Tibial nerve (tissue), 4 donors: ENCODE measurements at regions not wholly inside any gene's neighbourhood (a gene's known extent, or its start where the extent isn't known, plus 50 kb on each side); places are given as distances from the start of the nearest gene placed in this dataset.

ENCODE experiments used
- DNase-seq, 2 donors: peaks; one replicate each; pipeline ENCODE4 v3.0.0-alpha.2; 2019; ENCODE audit warnings: low spot score in 2 of 2
- H3K27ac ChIP-seq, 4 donors: fragments of 200-600 bp; sonication (generic) in 3 of 4; one replicate each; pipeline ENCODE4 v1.5.1; 2017 to 2019; ENCODE audit warnings: mild to moderate bottlenecking in 1 of 4
- H3K27me3 ChIP-seq, 2 donors: fragments of 200-600 bp; sonication (generic) in 1 of 2; one replicate each; pipeline versions ENCODE4 v1.5.1 to v1.6.0; 2017 to 2019
- H3K36me3 ChIP-seq, 3 donors: fragments of 200-600 bp; sonication (generic); one replicate each; pipeline ENCODE4 v1.5.1; 2018 to 2019
- H3K4me1 ChIP-seq, 4 donors: fragments of 200-600 bp; sonication (generic) in 3 of 4; one replicate each; pipeline ENCODE4 v1.5.1; 2017 to 2019
- H3K4me3 ChIP-seq, 4 donors: fragments of 200-600 bp; sonication (generic) in 3 of 4; one replicate each; pipeline ENCODE4 v1.5.1; 2017 to 2019; ENCODE audit warnings: mild to moderate bottlenecking in 1 of 4, moderate library complexity in 1 of 4
- H3K9me3 ChIP-seq, 4 donors: fragments of 200-600 bp; sonication (generic) in 3 of 4; one replicate each; pipeline ENCODE4 v1.5.1; 2017 to 2019
- EP300 ChIP-seq, 2 donors: sonication (generic); formaldehyde crosslinking; IDR thresholded peaks; one replicate each; pipeline ENCODE4 v1.6.1; 2017; ENCODE audit warnings: antibody characterized with exemption in 2 of 2, mild to moderate bottlenecking in 1 of 2
- POLR2A ChIP-seq, 2 donors: fragments of 450-650 bp; IDR thresholded peaks; one replicate each; pipeline ENCODE4 v1.6.1; 2017; ENCODE audit warnings: antibody characterized with exemption in 2 of 2, mild to moderate bottlenecking in 2 of 2, moderate library complexity in 2 of 2
- WGBS, 2 donors: methylation state at CpG; one replicate each; pipeline ENCODE4 v1.1.5; 2018; 5-methylcytosine and 5-hydroxymethylcytosine counted together
- TF ChIP-seq, protein P1 (sequence below), 5 experiments: fragments of 200-600 bp in 3 of 5; fragments of 450-650 bp in 2 of 5; sonication (generic) in 3 of 5; IDR thresholded peaks; one replicate each; pipeline ENCODE4 v1.5.1; 2016 to 2019; ENCODE audit warnings: antibody characterized with exemption in 5 of 5, mild to moderate bottlenecking in 3 of 5, moderate library complexity in 2 of 5

DNA sequence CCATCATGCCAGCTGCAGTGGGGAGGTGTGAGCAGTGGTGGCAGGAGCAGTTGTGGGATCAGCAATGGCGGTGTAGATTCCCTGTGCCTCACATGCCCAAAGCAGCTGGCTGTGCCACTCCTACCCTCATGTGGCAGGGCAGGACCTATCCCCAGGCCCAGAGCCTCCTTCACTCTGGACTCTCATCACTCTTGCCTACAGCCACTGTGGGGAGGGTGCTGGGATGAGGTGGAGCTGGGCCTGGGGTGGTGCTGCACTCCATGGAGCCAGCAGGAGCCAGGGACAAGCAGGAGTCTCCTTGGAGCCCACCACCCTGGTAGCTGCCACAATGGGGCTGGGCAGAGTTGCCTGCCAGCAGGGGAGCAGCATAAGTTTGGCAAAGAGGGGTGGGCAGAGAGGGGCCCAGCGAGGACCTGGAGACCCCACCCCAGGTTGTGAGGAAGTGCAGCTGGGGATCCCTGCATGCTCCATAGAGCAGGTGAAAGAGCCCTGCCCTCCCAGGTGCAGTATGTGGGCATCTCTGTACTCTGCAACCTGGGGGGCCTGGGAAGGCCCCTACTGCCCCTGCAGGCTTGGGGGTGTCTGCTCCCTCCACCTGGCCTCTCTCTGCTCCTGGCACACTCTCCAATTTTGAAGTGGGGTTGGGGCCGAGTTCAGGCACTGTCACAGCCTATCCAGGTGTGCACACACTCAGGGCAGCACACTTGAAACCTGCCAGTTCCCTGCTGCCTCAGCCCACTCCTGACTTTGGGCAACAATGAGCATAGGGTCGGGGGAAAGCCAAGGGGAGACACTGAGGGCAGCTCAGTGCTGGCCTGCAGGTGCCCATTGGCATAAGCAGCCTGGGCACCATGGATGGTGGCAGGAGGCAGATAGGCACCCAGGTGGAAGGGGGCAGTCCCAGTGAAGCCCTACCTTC lies 74.0 kb upstream of the INTU start:
- no peak overlapping the region for H3K4me3 ChIP-seq
- H3K27ac ChIP-seq, result no peak overlapping the region
- H3K9me3 ChIP-seq, result no peaks in the 10 kb centered on the region
- H3K4me1 ChIP-seq, result no peaks in the 10 kb centered on the region
- no peak for DNase-seq
- H3K36me3 ChIP-seq, result no peaks in the 10 kb centered on the region
- 84 to 100% methylated on average over 3 to 4 of the region's 4 CpGs for WGBS, 2 donors
- no peaks in the 10 kb centered on the region for H3K27me3 ChIP-seq
- no peak for TF ChIP-seq POLR2A (IDR thresholded peaks at IDR 0.05)
- TF ChIP-seq, protein P1, sequence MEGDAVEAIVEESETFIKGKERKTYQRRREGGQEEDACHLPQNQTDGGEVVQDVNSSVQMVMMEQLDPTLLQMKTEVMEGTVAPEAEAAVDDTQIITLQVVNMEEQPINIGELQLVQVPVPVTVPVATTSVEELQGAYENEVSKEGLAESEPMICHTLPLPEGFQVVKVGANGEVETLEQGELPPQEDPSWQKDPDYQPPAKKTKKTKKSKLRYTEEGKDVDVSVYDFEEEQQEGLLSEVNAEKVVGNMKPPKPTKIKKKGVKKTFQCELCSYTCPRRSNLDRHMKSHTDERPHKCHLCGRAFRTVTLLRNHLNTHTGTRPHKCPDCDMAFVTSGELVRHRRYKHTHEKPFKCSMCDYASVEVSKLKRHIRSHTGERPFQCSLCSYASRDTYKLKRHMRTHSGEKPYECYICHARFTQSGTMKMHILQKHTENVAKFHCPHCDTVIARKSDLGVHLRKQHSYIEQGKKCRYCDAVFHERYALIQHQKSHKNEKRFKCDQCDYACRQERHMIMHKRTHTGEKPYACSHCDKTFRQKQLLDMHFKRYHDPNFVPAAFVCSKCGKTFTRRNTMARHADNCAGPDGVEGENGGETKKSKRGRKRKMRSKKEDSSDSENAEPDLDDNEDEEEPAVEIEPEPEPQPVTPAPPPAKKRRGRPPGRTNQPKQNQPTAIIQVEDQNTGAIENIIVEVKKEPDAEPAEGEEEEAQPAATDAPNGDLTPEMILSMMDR (IDR thresholded peaks at IDR 0.05), result no peak
- no peak for TF ChIP-seq EP300 (IDR thresholded peaks at IDR 0.05)

DNA sequence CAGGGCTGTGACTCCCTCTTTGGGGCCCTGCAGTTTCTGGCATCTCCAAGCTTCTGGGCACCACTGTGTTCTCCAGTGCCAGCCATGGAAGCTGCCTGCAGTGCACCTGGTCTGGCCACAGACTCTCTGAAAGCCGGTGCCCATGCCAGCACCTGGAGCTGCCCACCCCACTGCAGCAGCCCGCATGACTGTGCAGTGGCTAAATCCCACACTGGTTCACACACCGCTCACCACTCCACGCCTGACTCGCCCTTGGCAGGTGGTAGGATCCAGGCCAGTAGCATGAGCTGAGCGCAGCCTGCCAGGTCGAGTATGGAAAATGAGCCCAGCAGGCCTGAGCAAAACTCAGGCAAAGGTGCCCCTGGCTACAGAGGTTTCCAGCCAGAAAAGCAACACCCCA lies 72.8 kb upstream of the INTU start:
- no peak overlapping the region for H3K4me3 ChIP-seq
- H3K27ac ChIP-seq, result no peak overlapping the region
- no peaks in the 10 kb centered on the region for H3K9me3 ChIP-seq
- H3K4me1 ChIP-seq, result no peaks in the 10 kb centered on the region
- WGBS, 2 donors, result 98 to 100% methylated on average over 5 to 7 of the region's 7 CpGs
- TF ChIP-seq, protein P1 (IDR thresholded peaks at IDR 0.05), result no peak
- no peak for TF ChIP-seq EP300 (IDR thresholded peaks at IDR 0.05)
- TF ChIP-seq POLR2A (IDR thresholded peaks at IDR 0.05), result no peak
- H3K36me3 ChIP-seq, result no peaks in the 10 kb centered on the region
- no peaks in the 10 kb centered on the region for H3K27me3 ChIP-seq
- DNase-seq, result no peak

DNA sequence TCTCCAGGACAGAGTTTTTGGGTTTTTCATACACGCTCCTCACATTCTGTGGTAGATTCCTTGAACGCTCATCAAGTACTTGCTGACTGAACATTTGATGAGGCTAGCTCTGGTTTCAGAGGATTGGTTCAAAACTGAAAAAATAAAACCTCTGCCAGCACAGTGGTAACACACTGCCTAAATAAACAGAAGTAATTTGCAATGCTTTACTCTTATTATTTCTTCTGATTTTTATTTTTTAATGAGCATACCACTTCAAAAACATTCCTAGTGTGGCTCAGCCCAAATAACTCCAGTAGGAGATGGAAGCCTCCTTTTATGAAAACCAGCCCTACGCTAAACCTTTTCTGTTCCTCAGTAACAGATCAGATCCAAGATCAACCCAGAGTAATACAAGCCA lies 72.0 kb upstream of the INTU start:
- no peak for TF ChIP-seq EP300 (IDR thresholded peaks at IDR 0.05)
- TF ChIP-seq, protein P1 (IDR thresholded peaks at IDR 0.05), result no peak
- no peak for TF ChIP-seq POLR2A (IDR thresholded peaks at IDR 0.05)
- Histone ChIP-seq H3K27ac (no peak overlapping the region), H3K36me3 (no peaks in the 10 kb centered on the region), H3K4me3 (no peak overlapping the region), H3K27me3 (no peaks in the 10 kb centered on the region), H3K4me1 (no peaks in the 10 kb centered on the region), H3K9me3 (no peaks in the 10 kb centered on the region)
- no peak for DNase-seq
- WGBS, 2 donors, result 70 to 77% methylated on average over 3 of the region's 3 CpGs

DNA sequence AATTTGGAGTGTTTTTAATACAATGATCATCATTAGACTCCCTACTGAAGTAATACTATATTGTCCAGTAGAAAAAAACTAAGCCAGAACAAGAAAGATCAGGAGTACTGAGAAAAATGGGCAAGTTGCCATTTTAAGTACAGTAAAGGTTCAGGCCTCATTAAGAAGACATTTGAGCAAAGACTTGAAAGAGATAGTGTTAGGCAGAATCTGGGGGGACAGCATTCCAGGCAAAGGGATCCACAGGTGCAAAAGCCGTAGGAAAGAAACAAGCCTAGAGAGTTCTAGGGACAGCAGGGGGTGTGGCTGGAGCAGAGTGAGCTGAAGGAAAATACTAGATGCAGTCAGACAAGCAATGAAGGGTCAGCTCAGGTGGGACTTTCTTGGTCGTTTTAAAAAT lies 58.1 kb upstream of the INTU start:
- no peak for DNase-seq
- 62 to 65% methylated on average over 2 of the region's 2 CpGs for WGBS, 2 donors
- Histone ChIP-seq H3K36me3 (no peaks in the 10 kb centered on the region), H3K9me3 (no peaks in the 10 kb centered on the region), H3K27ac (no peak overlapping the region), H3K27me3 (no peaks in the 10 kb centered on the region), H3K4me1 (no peaks in the 10 kb centered on the region), H3K4me3 (no peak overlapping the region)
- TF ChIP-seq, protein P1 (IDR thresholded peaks at IDR 0.05), result no peak
- no peak for TF ChIP-seq POLR2A (IDR thresholded peaks at IDR 0.05)

DNA sequence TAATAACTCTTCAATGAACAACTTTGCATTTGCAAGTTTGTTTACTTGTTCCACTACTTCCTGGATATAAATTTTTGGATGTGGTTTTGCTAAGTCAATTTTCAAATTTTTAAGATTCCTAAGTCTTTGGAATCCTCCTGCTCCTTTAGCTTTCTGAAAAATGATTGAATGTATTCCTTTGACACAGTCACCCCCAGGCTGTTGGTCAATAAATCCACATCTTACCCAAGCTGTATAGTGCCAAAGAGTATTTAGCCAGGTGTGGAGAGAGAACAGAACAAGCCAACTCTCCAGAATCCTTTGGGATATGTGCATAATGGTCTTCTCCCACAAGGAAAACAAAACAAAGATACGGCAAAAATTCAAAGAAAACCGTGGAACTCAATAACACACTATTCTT lies 56.9 kb upstream of the INTU start:
- TF ChIP-seq, protein P1 (IDR thresholded peaks at IDR 0.05), result no peak
- TF ChIP-seq POLR2A (IDR thresholded peaks at IDR 0.05) (no peak), EP300 (IDR thresholded peaks at IDR 0.05) (no peak)
- H3K9me3 ChIP-seq, result no peaks in the 10 kb centered on the region
- no peaks in the 10 kb centered on the region for H3K4me1 ChIP-seq
- no peaks in the 10 kb centered on the region for H3K36me3 ChIP-seq
- no peak for DNase-seq
- H3K27ac ChIP-seq, result no peak overlapping the region
- 43 to 54% methylated on average over 2 of the region's 2 CpGs for WGBS, 2 donors
- H3K4me3 ChIP-seq, result no peak overlapping the region
- no peaks in the 10 kb centered on the region for H3K27me3 ChIP-seq
